HepG2 (cell line): ENCODE measurements at regions not wholly inside any gene's neighbourhood (a gene's known extent, or its start where the extent isn't known, plus 50 kb on each side); places are given as distances from the start of the nearest gene placed in this dataset.

Experiments
- NFE2 ChIP-seq: sonication (generic); formaldehyde crosslinking; IDR thresholded peaks from 2 replicates; pipeline ENCODE4 v1.4.0; 2020; ENCODE audit warnings: missing genetic modification reagents
- POLR2A ChIP-seq, 2 experiments: IDR thresholded peaks; 2 replicates each; pipeline ENCODE4 v1.6.1; 2011; ENCODE audit warnings: low read depth in 2 of 2, low read length in 2 of 2, mild to moderate bottlenecking in 1 of 2, moderate library complexity in 1 of 2; ENCODE audit not compliant: insufficient read depth in 1 of 2
- ZBTB33 ChIP-seq: sonication (generic); formaldehyde crosslinking; IDR thresholded peaks from 2 replicates; pipeline ENCODE4 v1.4.0; 2020; ENCODE audit warnings: missing genetic modification reagents
- ZNF10 ChIP-seq: sonication (generic); formaldehyde crosslinking; IDR thresholded peaks from 2 replicates; pipeline ENCODE4 v1.4.0; 2020; ENCODE audit warnings: mild to moderate bottlenecking, low read depth, missing genetic modification reagents, borderline replicate concordance

GRCh38 chr18:67199993-67200617, 316.4 kb downstream of the DSEL start:
- no peak for TF ChIP-seq POLR2A (IDR thresholded peaks at IDR 0.05; ENCODE audit: insufficient read depth in 1 of 2, low read depth in 2 of 2, low read length in 2 of 2)
- no peak for TF ChIP-seq ZBTB33
- TF ChIP-seq NFE2 (CRISPR knock-in tag) = no peak
- TF ChIP-seq ZNF10 (CRISPR knock-in tag) = no peak
